MCF 10A (cell line): ENCODE measurements at regions not wholly inside any gene's neighbourhood (a gene's known extent, or its start where the extent isn't known, plus 50 kb on each side); places are given as distances from the start of the nearest gene placed in this dataset.

Experiments used
- BruUV-seq: library from RNA; stranded (reverse); fragments of 400-500 nt; replicated peaks from 2 replicates; lab custom pipeline; 2021; lab: Mats Ljungman, UMichigan
- CTCF ChIA-PET: fragments of 300-600 bp; sonication (Branson Sonifier 250); formaldehyde crosslinking; extraction: SDS; loops from one replicate; lab custom pipeline; 2021; ENCODE audit warnings: antibody characterized with exemption, inconsistent platforms; lab: Yijun Ruan, JAX
- POLR2A ChIA-PET: fragments of 300-600, 350-650 bp; sonication (Branson Sonifier 250); formaldehyde crosslinking; extraction: SDS; loops from one replicate; lab custom pipeline; 2020; ENCODE audit warnings: antibody characterized with exemption, inconsistent platforms; lab: Yijun Ruan, JAX
- DNase-seq: peaks from one replicate; pipeline ENCODE4 v3.0.0-alpha.2; 2018; ENCODE audit not compliant: unreplicated experiment
- H3K27ac Mint-ChIP-seq: one replicate; pipeline ENCODE4 v1.8.0; 2022; ENCODE audit warnings: mild to moderate bottlenecking, low read depth, mixed read lengths; ENCODE audit not compliant: unreplicated experiment
- H3K27me3 Mint-ChIP-seq: one replicate; pipeline ENCODE4 v1.8.0; 2022; ENCODE audit warnings: mixed read lengths; ENCODE audit not compliant: insufficient read depth, unreplicated experiment
- H3K36me3 Mint-ChIP-seq: one replicate; pipeline ENCODE4 v1.8.0; 2022; ENCODE audit warnings: mild to moderate bottlenecking, moderate library complexity, mixed read lengths; ENCODE audit not compliant: insufficient read depth, unreplicated experiment
- H3K4me1 Mint-ChIP-seq: one replicate; pipeline ENCODE4 v1.8.0; 2022; ENCODE audit warnings: mixed read lengths; ENCODE audit not compliant: insufficient read depth, unreplicated experiment
- H3K4me3 Mint-ChIP-seq: one replicate; pipeline ENCODE4 v1.8.0; 2022; ENCODE audit warnings: mild to moderate bottlenecking, moderate library complexity, mixed read lengths; ENCODE audit not compliant: unreplicated experiment
- H3K9me3 Mint-ChIP-seq: one replicate; pipeline ENCODE4 v1.8.0; 2022; ENCODE audit warnings: mixed read lengths; ENCODE audit not compliant: unreplicated experiment
- intact Hi-C: fragments of 100-400 bp; cut with micrococcal nuclease; formaldehyde crosslinking; loops from 2 replicates; pipeline ENCODE4 v1.14.1; 2022
- TF ChIP-seq, protein P1 (sequence below): fragments of 200-600 bp; IDR thresholded peaks from one replicate; pipeline ENCODE4 v1.8.0; 2022; ENCODE audit warnings: antibody characterized with exemption, mild to moderate bottlenecking; ENCODE audit not compliant: unreplicated experiment

DNA sequence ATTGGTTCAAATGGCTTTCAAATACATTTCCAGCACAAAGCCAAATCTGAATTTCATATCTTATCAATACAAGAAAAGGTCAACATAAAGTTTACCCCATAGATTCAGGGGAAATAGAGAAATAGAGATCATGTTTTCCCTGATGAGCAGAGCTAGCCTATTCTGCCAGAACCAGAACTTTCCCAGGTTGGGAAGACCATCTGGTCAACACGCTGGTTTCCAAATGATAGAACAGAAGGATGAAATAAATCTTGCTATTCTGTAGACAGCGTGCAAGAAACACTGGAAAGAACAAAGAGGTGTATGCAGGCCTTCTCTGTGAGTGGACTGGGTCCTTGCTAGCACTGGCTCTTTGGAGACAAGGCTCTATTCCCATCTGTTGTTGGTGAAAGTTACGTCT lies 350.6 kb downstream of the NDFIP2 start:
- no TSS peak for BruUV-seq
- CTCF ChIA-PET: no interaction called here
- H3K4me1 Mint-ChIP-seq: no peaks in the 10 kb centered on the region
- intact Hi-C loops: no loop called here
- TF ChIP-seq, protein P1, sequence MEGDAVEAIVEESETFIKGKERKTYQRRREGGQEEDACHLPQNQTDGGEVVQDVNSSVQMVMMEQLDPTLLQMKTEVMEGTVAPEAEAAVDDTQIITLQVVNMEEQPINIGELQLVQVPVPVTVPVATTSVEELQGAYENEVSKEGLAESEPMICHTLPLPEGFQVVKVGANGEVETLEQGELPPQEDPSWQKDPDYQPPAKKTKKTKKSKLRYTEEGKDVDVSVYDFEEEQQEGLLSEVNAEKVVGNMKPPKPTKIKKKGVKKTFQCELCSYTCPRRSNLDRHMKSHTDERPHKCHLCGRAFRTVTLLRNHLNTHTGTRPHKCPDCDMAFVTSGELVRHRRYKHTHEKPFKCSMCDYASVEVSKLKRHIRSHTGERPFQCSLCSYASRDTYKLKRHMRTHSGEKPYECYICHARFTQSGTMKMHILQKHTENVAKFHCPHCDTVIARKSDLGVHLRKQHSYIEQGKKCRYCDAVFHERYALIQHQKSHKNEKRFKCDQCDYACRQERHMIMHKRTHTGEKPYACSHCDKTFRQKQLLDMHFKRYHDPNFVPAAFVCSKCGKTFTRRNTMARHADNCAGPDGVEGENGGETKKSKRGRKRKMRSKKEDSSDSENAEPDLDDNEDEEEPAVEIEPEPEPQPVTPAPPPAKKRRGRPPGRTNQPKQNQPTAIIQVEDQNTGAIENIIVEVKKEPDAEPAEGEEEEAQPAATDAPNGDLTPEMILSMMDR: no peak
- no peaks in the 10 kb centered on the region for H3K36me3 Mint-ChIP-seq
- H3K27me3 Mint-ChIP-seq: no peaks in the 10 kb centered on the region
- POLR2A ChIA-PET: no interaction called here
- no peak overlapping the region for H3K27ac Mint-ChIP-seq
- H3K4me3 Mint-ChIP-seq: no peak overlapping the region
- no peak for DNase-seq
- no peaks in the 10 kb centered on the region for H3K9me3 Mint-ChIP-seq

DNA sequence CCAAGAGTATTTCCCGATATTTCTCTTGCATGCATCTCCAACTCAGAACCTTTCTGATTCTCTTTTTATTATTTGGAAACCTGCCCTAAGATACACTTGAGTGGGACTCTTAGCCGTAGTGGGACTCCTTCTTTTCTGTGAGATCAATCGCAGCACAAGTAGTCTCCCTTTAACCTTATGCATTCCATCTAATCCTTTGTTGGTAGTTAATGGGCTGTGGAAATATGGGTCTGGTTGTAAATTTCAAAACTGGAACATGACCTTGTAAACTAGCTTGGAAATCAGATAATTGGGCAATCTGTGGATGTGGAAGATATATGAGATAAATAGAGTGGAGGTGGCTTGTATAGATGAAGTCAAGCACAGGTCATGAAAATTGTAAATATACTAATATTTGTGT lies 350.0 kb downstream of the NDFIP2 start:
- DNase-seq: no peak
- no peaks in the 10 kb centered on the region for H3K9me3 Mint-ChIP-seq
- no peaks in the 10 kb centered on the region for H3K27me3 Mint-ChIP-seq
- no peak overlapping the region for H3K4me3 Mint-ChIP-seq
- intact Hi-C loops: no loop called here
- POLR2A ChIA-PET: no interaction called here
- no TSS peak for BruUV-seq
- CTCF ChIA-PET: no interaction called here
- no peaks in the 10 kb centered on the region for H3K36me3 Mint-ChIP-seq
- no peak overlapping the region for H3K27ac Mint-ChIP-seq
- no peaks in the 10 kb centered on the region for H3K4me1 Mint-ChIP-seq
- TF ChIP-seq, protein P1: no peak

DNA sequence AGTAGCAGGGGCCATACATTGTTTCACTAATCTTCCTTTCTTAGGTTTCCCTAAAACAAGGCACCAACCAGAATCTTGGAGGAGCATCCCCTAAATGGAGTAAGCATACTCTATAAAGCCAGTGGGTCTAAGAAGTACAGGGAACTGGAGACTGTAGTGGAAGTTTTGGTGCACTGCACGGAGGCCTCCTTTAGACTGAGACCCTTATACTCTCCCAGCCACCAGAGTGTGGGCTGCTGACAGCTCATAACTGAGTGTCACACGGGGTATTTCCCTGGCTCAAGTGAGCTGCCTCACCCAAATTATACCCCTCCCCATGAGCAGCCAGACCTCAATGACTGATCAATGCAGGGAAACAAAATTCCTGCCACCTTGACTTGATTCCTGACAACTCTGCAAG lies 349.5 kb downstream of the NDFIP2 start:
- DNase-seq: no peak
- POLR2A ChIA-PET: no interaction called here
- no peaks in the 10 kb centered on the region for H3K27me3 Mint-ChIP-seq
- H3K9me3 Mint-ChIP-seq: no peaks in the 10 kb centered on the region
- H3K36me3 Mint-ChIP-seq: no peaks in the 10 kb centered on the region
- intact Hi-C loops: no loop called here
- H3K4me1 Mint-ChIP-seq: no peaks in the 10 kb centered on the region
- TF ChIP-seq, protein P1: no peak
- H3K4me3 Mint-ChIP-seq: no peak overlapping the region
- BruUV-seq: no TSS peak
- CTCF ChIA-PET: no interaction called here
- H3K27ac Mint-ChIP-seq: no peak overlapping the region

DNA sequence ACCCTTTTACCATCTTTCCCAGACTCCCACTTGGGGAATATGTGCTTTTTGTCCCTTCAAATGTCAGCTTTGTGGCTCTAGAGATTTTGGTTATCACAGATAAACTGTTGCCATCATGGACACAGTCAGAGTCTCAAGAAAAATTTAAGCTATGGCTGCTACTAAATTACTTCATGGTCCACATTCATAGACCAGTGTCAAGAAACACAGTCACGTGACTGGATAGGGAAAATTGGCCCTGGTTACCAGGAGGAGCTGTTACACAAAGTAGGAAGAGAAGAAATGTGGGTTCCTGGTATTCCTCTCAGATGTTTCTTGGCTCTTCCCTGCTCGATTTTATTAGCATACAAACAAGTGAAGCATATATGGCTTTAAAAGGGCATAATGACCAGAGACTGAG lies 348.9 kb downstream of the NDFIP2 start:
- H3K4me3 Mint-ChIP-seq: no peak overlapping the region
- no peak for DNase-seq
- no peaks in the 10 kb centered on the region for H3K4me1 Mint-ChIP-seq
- ChIA-PET CTCF (no interaction called here), POLR2A (no interaction called here)
- no peaks in the 10 kb centered on the region for H3K36me3 Mint-ChIP-seq
- no peaks in the 10 kb centered on the region for H3K27me3 Mint-ChIP-seq
- no peak overlapping the region for H3K27ac Mint-ChIP-seq
- TF ChIP-seq, protein P1: no peak
- intact Hi-C loops: no loop called here
- no peaks in the 10 kb centered on the region for H3K9me3 Mint-ChIP-seq
- no TSS peak for BruUV-seq
